GM23248 (cell line): ENCODE measurements at regions not wholly inside any gene's neighbourhood (a gene's known extent, or its start where the extent isn't known, plus 50 kb on each side); places are given as distances from the start of the nearest gene placed in this dataset.

Experiments used
- EZH2 ChIP-seq: fragments of 200-600 bp; sonication (generic); IDR thresholded peaks from 2 replicates; pipeline ENCODE4 v1.6.1; 2018; ENCODE audit warnings: antibody characterized with exemption, mild to moderate bottlenecking; ENCODE audit not compliant: insufficient read depth, poor library complexity, severe bottlenecking
- EZH2phosphoT487 ChIP-seq: fragments of 200-600 bp; sonication (generic); IDR thresholded peaks from 2 replicates; pipeline ENCODE4 v1.6.1; 2018; ENCODE audit warnings: antibody characterized with exemption, moderate library complexity, mild to moderate bottlenecking, low read depth; ENCODE audit not compliant: insufficient read depth

DNA sequence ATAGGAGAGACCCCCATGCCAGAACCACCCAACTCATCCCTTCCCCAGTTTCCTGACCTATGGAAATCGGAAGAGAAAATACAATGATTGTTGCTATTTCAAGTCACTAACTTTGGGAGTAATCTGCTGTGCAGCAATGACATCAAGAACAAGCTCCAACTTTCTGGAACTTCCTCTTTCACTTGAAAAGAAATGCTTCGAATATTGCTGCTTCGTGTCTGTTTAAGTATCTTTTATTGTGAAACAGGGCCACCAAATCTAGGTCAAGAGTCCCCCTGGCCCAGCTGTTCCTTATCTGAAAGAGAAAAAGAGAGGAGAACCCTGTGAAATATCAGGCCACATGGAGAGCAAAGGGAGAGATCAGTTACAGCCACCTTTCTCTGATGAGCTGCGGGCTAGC lies 59.4 kb upstream of the DNAH5 start:
- TF ChIP-seq EZH2 (no peak), EZH2phosphoT487 (no peak)
